ENCODE measurements at regions not wholly inside any gene's neighbourhood (a gene's known extent, or its start where the extent isn't known, plus 50 kb on each side); places are given as distances from the start of the nearest gene placed in this dataset.

GRCh38 chr1:193359631-193360030 is 173.2 kb upstream of the B3GALT2 start:
- Histone ChIP-seq H3K79me2 (ENCODE audit: insufficient read depth, low read length) (no peaks in the 10 kb centered on the region), H3K4me3 (replicated peaks in 1 of 2; ENCODE audit: low read depth in 1 of 2, low read length in 2 of 2) (no peak overlapping the region), H4K20me1 (ENCODE audit: insufficient read depth) (no peaks in the 10 kb centered on the region), H3K4me1 (ENCODE audit: control insufficient read depth in 1 of 2, insufficient read depth in 2 of 2, low read length in 2 of 2) (peaks cover 17 to 18% of the 10 kb centered on the region in 2 experiments), H3K4me2 (ENCODE audit: low read length) (no peak overlapping the region), H3K9ac (ENCODE audit: low read length) (no peak overlapping the region), H3K9me3 (ENCODE audit: control insufficient read depth in 1 of 2, insufficient read depth in 1 of 2, low read depth in 1 of 2, low read length in 2 of 2) (no peaks in the 10 kb centered on the region), H3K27me3 (ENCODE audit: insufficient read depth, low read length) (no peaks in the 10 kb centered on the region), H3K36me3 (ENCODE audit: control insufficient read depth in 1 of 2, insufficient read depth in 2 of 2, low read length in 2 of 2) (no peaks in the 10 kb centered on the region), H3K27ac (ENCODE audit: low read depth, low read length) (no peak overlapping the region), H2AFZ (ENCODE audit: low read depth, low read length, poor library complexity, severe bottlenecking) (no peak overlapping the region), H3K9me2 (ENCODE audit: insufficient read depth) (no peaks in the 10 kb centered on the region)
- DNase-seq (ENCODE audit: low read depth, low spot score) (no peak), ATAC-seq (no peak)
- intact Hi-C loops (cut with micrococcal nuclease), result no loop called here
- ChIA-PET CTCF (no interaction called here), POLR2A (no interaction called here), RAD21 (ENCODE audit: low non-redundant PET in 1 of 2, low total read pairs in 2 of 2, uncharacterized antibody in 2 of 2, unreplicated experiment in 2 of 2) (no interaction called here)
- no TSS peak for BruUV-seq (replicated peaks)
- TF ChIP-seq EGR1 (IDR thresholded peaks at IDR 0.05; ENCODE audit: low read depth) (no peak), REST (IDR thresholded peaks at IDR 0.05; ENCODE audit: low read depth) (no peak), POLR2AphosphoS5 (IDR thresholded peaks at IDR 0.05; ENCODE audit: low read depth, low read length) (no peak)
- TF ChIP-seq, protein P1, sequence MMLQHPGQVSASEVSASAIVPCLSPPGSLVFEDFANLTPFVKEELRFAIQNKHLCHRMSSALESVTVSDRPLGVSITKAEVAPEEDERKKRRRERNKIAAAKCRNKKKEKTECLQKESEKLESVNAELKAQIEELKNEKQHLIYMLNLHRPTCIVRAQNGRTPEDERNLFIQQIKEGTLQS (IDR thresholded peaks at IDR 0.05), result no peak

- ChIA-PET POLR2A (no interaction called here), RAD21 (ENCODE audit: low non-redundant PET in 1 of 2, low total read pairs in 2 of 2, uncharacterized antibody in 2 of 2, unreplicated experiment in 2 of 2) (no interaction called here), CTCF (no interaction called here)
- no peaks in the 10 kb centered on the region for H4K20me1 ChIP-seq (ENCODE audit: insufficient read depth)
- H3K4me1 ChIP-seq (ENCODE audit: control insufficient read depth in 1 of 2, insufficient read depth in 2 of 2, low read length in 2 of 2), result peaks cover 23 to 25% of the 10 kb centered on the region in 2 experiments
- no peak overlapping the region for H3K4me2 ChIP-seq (ENCODE audit: low read length)
- H3K4me3 ChIP-seq (replicated peaks in 1 of 2; ENCODE audit: low read depth in 1 of 2, low read length in 2 of 2), result no peak overlapping the region
- no peaks in the 10 kb centered on the region for H3K9me2 ChIP-seq (ENCODE audit: insufficient read depth)
- intact Hi-C loops (cut with micrococcal nuclease), result no loop called here
- no peaks in the 10 kb centered on the region for H3K36me3 ChIP-seq (ENCODE audit: control insufficient read depth in 1 of 2, insufficient read depth in 2 of 2, low read length in 2 of 2)
- DNase-seq (ENCODE audit: low read depth, low spot score), result no peak
- no peak for TF ChIP-seq MAX (IDR thresholded peaks at IDR 0.05)
- TF ChIP-seq CEBPB (IDR thresholded peaks at IDR 0.05; ENCODE audit: low read depth), result no peak
- TF ChIP-seq EZH2 (IDR thresholded peaks at IDR 0.05), result no peak
- TF ChIP-seq FOSL1 (IDR thresholded peaks at IDR 0.05; ENCODE audit: low read depth), result no peak
- TF ChIP-seq, protein P2, sequence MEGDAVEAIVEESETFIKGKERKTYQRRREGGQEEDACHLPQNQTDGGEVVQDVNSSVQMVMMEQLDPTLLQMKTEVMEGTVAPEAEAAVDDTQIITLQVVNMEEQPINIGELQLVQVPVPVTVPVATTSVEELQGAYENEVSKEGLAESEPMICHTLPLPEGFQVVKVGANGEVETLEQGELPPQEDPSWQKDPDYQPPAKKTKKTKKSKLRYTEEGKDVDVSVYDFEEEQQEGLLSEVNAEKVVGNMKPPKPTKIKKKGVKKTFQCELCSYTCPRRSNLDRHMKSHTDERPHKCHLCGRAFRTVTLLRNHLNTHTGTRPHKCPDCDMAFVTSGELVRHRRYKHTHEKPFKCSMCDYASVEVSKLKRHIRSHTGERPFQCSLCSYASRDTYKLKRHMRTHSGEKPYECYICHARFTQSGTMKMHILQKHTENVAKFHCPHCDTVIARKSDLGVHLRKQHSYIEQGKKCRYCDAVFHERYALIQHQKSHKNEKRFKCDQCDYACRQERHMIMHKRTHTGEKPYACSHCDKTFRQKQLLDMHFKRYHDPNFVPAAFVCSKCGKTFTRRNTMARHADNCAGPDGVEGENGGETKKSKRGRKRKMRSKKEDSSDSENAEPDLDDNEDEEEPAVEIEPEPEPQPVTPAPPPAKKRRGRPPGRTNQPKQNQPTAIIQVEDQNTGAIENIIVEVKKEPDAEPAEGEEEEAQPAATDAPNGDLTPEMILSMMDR (IDR thresholded peaks at IDR 0.05 in 2 of 3, conservative IDR thresholded peaks at IDR 0.05 in 1 of 3; ENCODE audit: borderline replicate concordance in 1 of 3, insufficient read depth in 1 of 3, low read depth in 2 of 3, low read length in 2 of 3), result peak in 1 of 3 experiments; percentile 24; a peak in 1 of 6 replicates
- TF ChIP-seq, protein P1 (IDR thresholded peaks at IDR 0.05), result no peak
- no TSS peak for BruUV-seq (replicated peaks)
- no peak overlapping the region for H2AFZ ChIP-seq (ENCODE audit: low read depth, low read length, poor library complexity, severe bottlenecking)
- H3K27me3 ChIP-seq (ENCODE audit: insufficient read depth, low read length), result no peaks in the 10 kb centered on the region
- H3K27ac ChIP-seq (ENCODE audit: low read depth, low read length), result no peak overlapping the region
- H3K9me3 ChIP-seq (ENCODE audit: control insufficient read depth in 1 of 2, insufficient read depth in 1 of 2, low read depth in 1 of 2, low read length in 2 of 2), result no peaks in the 10 kb centered on the region
- H3K79me2 ChIP-seq (ENCODE audit: insufficient read depth, low read length), result no peaks in the 10 kb centered on the region
- ATAC-seq, result peak; percentile 49; the same call in 1 of the 2 replicates
- H3K9ac ChIP-seq (ENCODE audit: low read length), result no peak overlapping the region
Measured at GRCh38 chr1:193358419-193358818, 172.0 kb upstream of the B3GALT2 start.

Data from HCT116 (cell line).